K562 (cell line): ENCODE measurements at regions not wholly inside any gene's neighbourhood (a gene's known extent, or its start where the extent isn't known, plus 50 kb on each side); places are given as distances from the start of the nearest gene placed in this dataset.

Experiments used
- EZH2 ChIP-seq: IDR thresholded peaks from 2 replicates; pipeline ENCODE4 v1.6.1; 2012; ENCODE audit warnings: low read depth, mild to moderate bottlenecking, inconsistent platforms, low read length, borderline replicate concordance
- GTF2B ChIP-seq: IDR thresholded peaks from 2 replicates; pipeline ENCODE4 v1.6.1; 2011; ENCODE audit not compliant: insufficient read length; ENCODE audit errors: extremely low read depth
- IRF9 ChIP-seq: fragments of 450-650 bp; IDR thresholded peaks from 2 replicates; pipeline ENCODE4 v1.6.1; 2016; ENCODE audit warnings: missing biosample characterization, missing genetic modification characterization
- JUN ChIP-seq, 2 experiments: sonication (generic) in 1 of 2; formaldehyde crosslinking in 1 of 2; IDR thresholded peaks; 2 replicates each; pipeline versions ENCODE4 v1.6.1 to v1.8.0; 2012 to 2022; ENCODE audit warnings: borderline replicate concordance in 2 of 2, mild to moderate bottlenecking in 2 of 2, improper control_type of control experiment in 1 of 2, low read depth in 1 of 2, low read length in 1 of 2, missing genetic modification reagents in 1 of 2
- MTF1 ChIP-seq: fragments of 250-450 bp; sonication (Bioruptor Pico); IDR thresholded peaks from 2 replicates; pipeline ENCODE4 v1.9.0; 2021; ENCODE audit warnings: moderate library complexity, mild to moderate bottlenecking, inconsistent platforms, borderline replicate concordance
- NEUROD1 ChIP-seq: fragments of 150-350 bp; IDR thresholded peaks from 2 replicates; pipeline ENCODE4 v1.6.1; 2014; ENCODE audit warnings: borderline replicate concordance, low read length, low read depth; ENCODE audit not compliant: partially characterized antibody
- POLR2A ChIP-seq: fragments of 450-650 bp; conservative IDR thresholded peaks from 2 replicates; pipeline ENCODE4 v1.6.1; 2016
- SOX6 ChIP-seq: fragments of 450-650 bp; IDR thresholded peaks from 2 replicates; pipeline ENCODE4 v1.6.1; 2014; ENCODE audit warnings: mild to moderate bottlenecking
- TAF7 ChIP-seq: fragments of 450-650 bp; IDR thresholded peaks from 2 replicates; pipeline ENCODE4 v1.6.1; 2016; ENCODE audit warnings: missing genetic modification characterization, missing compliant biosample characterization
- ZSCAN29 ChIP-seq: fragments of 450-650 bp; IDR thresholded peaks from 2 replicates; pipeline ENCODE4 v1.6.1; 2017
- TF ChIP-seq, protein P1 (sequence below): sonication (generic); formaldehyde crosslinking; IDR thresholded peaks from 2 replicates; pipeline ENCODE4 v1.8.1; 2022; ENCODE audit warnings: missing genetic modification reagents
- TF ChIP-seq, protein P2 (sequence below): fragments of 450-650 bp; IDR thresholded peaks from 2 replicates; pipeline ENCODE4 v1.6.1; 2018; ENCODE audit warnings: mild to moderate bottlenecking, low read depth; ENCODE audit not compliant: partially characterized antibody
- TF ChIP-seq, protein P3 (sequence below), 3 experiments: IDR thresholded peaks in 2 of 3; conservative IDR thresholded peaks in 1 of 3; 2 replicates each; pipeline ENCODE4 v1.5.1; 2011 to 2012; ENCODE audit warnings: low read length in 3 of 3, mild to moderate bottlenecking in 3 of 3, control low read depth in 2 of 3, improper control_type of control experiment in 1 of 3, inconsistent platforms in 1 of 3, low read depth in 1 of 3, mixed read lengths in 1 of 3, moderate library complexity in 1 of 3; ENCODE audit not compliant: insufficient read depth in 2 of 3

GRCh38 chr10:61071580-61071979, 127.6 kb upstream of the RHOBTB1 start:
- TF ChIP-seq POLR2A = no peak
- TF ChIP-seq IRF9 (tag) = no peak
- TF ChIP-seq MTF1 = no peak
- no peak for TF ChIP-seq NEUROD1
- no peak for TF ChIP-seq GTF2B
- TF ChIP-seq, protein P1, sequence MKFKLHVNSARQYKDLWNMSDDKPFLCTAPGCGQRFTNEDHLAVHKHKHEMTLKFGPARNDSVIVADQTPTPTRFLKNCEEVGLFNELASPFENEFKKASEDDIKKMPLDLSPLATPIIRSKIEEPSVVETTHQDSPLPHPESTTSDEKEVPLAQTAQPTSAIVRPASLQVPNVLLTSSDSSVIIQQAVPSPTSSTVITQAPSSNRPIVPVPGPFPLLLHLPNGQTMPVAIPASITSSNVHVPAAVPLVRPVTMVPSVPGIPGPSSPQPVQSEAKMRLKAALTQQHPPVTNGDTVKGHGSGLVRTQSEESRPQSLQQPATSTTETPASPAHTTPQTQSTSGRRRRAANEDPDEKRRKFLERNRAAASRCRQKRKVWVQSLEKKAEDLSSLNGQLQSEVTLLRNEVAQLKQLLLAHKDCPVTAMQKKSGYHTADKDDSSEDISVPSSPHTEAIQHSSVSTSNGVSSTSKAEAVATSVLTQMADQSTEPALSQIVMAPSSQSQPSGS = no peak
- no peak for TF ChIP-seq TAF7
- TF ChIP-seq ZSCAN29 = no peak
- TF ChIP-seq EZH2 = no peak
- TF ChIP-seq SOX6 = no peak
- TF ChIP-seq, protein P2, sequence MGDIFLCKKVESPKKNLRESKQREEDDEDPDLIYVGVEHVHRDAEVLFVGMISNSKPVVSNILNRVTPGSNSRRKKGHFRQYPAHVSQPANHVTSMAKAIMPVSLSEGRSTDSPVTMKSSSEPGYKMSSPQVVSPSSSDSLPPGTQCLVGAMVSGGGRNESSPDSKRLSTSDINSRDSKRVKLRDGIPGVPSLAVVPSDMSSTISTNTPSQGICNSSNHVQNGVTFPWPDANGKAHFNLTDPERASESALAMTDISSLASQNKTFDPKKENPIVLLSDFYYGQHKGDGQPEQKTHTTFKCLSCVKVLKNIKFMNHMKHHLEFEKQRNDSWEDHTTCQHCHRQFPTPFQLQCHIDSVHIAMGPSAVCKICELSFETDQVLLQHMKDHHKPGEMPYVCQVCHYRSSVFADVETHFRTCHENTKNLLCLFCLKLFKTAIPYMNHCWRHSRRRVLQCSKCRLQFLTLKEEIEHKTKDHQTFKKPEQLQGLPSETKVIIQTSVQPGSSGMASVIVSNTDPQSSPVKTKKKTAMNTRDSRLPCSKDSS = no peak
- no peak for TF ChIP-seq JUN (IDR thresholded peaks at IDR 0.05; ENCODE audit: borderline replicate concordance, low read depth, low read length)
- TF ChIP-seq JUN (CRISPR knock-in tag; IDR thresholded peaks at IDR 0.05; ENCODE audit: borderline replicate concordance) = no peak
- TF ChIP-seq, protein P3, sequence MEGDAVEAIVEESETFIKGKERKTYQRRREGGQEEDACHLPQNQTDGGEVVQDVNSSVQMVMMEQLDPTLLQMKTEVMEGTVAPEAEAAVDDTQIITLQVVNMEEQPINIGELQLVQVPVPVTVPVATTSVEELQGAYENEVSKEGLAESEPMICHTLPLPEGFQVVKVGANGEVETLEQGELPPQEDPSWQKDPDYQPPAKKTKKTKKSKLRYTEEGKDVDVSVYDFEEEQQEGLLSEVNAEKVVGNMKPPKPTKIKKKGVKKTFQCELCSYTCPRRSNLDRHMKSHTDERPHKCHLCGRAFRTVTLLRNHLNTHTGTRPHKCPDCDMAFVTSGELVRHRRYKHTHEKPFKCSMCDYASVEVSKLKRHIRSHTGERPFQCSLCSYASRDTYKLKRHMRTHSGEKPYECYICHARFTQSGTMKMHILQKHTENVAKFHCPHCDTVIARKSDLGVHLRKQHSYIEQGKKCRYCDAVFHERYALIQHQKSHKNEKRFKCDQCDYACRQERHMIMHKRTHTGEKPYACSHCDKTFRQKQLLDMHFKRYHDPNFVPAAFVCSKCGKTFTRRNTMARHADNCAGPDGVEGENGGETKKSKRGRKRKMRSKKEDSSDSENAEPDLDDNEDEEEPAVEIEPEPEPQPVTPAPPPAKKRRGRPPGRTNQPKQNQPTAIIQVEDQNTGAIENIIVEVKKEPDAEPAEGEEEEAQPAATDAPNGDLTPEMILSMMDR (IDR thresholded peaks at IDR 0.05 in 2 of 3, conservative IDR thresholded peaks at IDR 0.05 in 1 of 3; ENCODE audit: insufficient read depth in 2 of 3, low read depth in 1 of 3, low read length in 3 of 3) = no peak
